Effector memory CD4-positive, alpha-beta T cell (primary cell): ENCODE measurements at regions not wholly inside any gene's neighbourhood (a gene's known extent, or its start where the extent isn't known, plus 50 kb on each side); places are given as distances from the start of the nearest gene placed in this dataset.

Source experiments
- DNase-seq, 3 donors: peaks; one replicate each; pipeline ENCODE4 v3.0.0-alpha.2; 2020
- H3K27ac ChIP-seq: 2 replicates; pipeline ENCODE4 v1.7.0; 2013; ENCODE audit warnings: mild to moderate bottlenecking, low read length, moderate library complexity; ENCODE audit not compliant: insufficient read depth, poor library complexity, severe bottlenecking
- H3K27me3 ChIP-seq: replicated peaks from 2 replicates; pipeline ENCODE4 v1.7.0; 2013; ENCODE audit warnings: mild to moderate bottlenecking, low read length; ENCODE audit not compliant: insufficient read depth, control insufficient read depth, poor library complexity, severe bottlenecking
- H3K36me3 ChIP-seq: 2 replicates; pipeline ENCODE4 v1.7.0; 2013; ENCODE audit warnings: mild to moderate bottlenecking, low read length, moderate library complexity; ENCODE audit not compliant: control insufficient read depth, insufficient read depth
- H3K4me1 ChIP-seq: 2 replicates; pipeline ENCODE4 v1.7.0; 2013; ENCODE audit warnings: low read length, mild to moderate bottlenecking; ENCODE audit not compliant: control insufficient read depth, insufficient read depth, poor library complexity, severe bottlenecking
- H3K4me3 ChIP-seq: 2 replicates; pipeline ENCODE4 v1.7.0; 2013; ENCODE audit warnings: low read length, low read depth, mild to moderate bottlenecking; ENCODE audit not compliant: insufficient read depth, poor library complexity, severe bottlenecking
- H3K9me3 ChIP-seq: 2 replicates; pipeline ENCODE4 v1.7.0; 2013; ENCODE audit warnings: mild to moderate bottlenecking, low read length, moderate library complexity; ENCODE audit not compliant: control insufficient read depth

DNA sequence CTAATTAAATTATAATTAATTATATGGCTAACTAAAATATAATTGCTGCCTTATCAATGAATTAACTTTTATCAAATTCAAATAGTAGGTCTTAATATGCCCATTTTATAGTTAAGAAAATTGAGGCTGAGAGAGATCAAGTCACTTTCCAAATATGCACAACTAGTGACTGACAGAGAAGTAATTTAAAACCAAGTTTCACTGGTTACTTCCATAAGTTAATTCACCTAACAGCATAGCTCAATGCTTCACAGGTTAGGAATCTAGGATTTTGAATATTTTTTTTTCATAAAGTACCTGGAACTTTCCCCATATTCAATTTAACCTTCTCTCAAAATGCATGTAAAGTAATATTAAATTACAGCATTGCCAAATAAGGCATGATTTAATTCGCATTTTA lies 134.4 kb upstream of the VEGFC start:
- Histone ChIP-seq H3K4me1 (no peaks in the 10 kb centered on the region), H3K36me3 (no peaks in the 10 kb centered on the region), H3K4me3 (no peak overlapping the region), H3K27me3 (no peaks in the 10 kb centered on the region), H3K27ac (no peak overlapping the region), H3K9me3 (no peaks in the 10 kb centered on the region)
- no peak for DNase-seq

DNA sequence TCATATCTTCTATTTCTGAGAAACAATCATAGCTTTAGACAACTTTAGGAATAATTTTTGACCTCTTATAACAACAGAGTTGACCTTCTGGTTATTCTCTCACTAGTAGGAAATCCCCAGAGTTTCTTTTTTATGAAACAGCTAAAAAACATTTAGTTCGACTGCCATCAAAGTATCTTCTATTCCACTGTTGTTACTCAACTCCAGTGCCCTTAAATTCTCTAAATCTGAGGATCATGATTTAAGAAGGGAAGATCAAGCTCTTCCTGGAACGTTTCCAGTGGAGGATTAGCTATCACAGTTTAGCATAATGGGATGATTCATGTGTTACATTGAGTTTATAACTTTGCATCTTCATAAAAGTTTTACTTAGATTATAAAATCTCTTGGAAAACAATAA lies 134.9 kb upstream of the VEGFC start:
- no peak for DNase-seq
- no peak overlapping the region for H3K27ac ChIP-seq
- H3K36me3 ChIP-seq: no peaks in the 10 kb centered on the region
- no peaks in the 10 kb centered on the region for H3K4me1 ChIP-seq
- H3K27me3 ChIP-seq: no peaks in the 10 kb centered on the region
- no peak overlapping the region for H3K4me3 ChIP-seq
- no peaks in the 10 kb centered on the region for H3K9me3 ChIP-seq

DNA sequence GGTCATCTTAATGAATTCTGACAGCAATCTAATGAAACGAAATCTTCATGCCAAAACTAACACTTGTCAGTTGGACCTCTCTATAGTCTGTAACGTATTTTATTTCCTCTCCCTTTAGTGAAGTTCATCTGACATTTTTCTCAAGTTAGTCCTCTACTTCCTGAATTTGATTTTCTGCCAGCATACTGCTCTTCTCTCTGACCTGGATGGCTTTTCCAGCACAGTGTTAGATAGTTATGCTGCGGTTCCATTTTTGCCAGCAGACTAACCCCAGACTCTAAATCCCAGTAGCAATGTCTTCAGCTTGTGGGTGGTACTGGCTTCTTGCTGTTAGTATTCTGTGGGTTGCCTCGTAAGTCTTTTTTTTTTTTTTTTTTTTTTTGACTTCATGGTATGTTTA lies 146.7 kb upstream of the VEGFC start:
- Histone ChIP-seq H3K4me1 (no peaks in the 10 kb centered on the region), H3K4me3 (no peak overlapping the region), H3K9me3 (no peaks in the 10 kb centered on the region), H3K27ac (no peak overlapping the region), H3K36me3 (no peaks in the 10 kb centered on the region), H3K27me3 (no peaks in the 10 kb centered on the region)
- no peak for DNase-seq

DNA sequence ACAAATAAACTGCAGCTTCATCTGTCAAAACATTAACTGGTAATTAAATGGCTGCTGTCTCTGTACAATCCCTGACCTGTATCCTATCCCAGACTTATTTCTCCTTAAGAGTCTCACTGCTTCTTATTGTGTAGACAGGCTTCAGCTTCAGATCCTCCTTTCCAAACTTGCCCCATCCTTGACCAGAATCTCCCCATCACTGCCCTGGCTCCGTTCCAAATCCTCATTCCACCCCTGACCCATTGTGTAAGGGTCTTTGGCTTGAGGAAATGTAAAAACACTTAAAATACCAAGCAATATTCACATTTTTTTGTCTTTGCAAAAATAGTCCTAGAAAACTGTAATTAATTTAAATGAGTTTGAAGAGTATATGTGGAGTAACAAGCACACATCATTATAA lies 152.6 kb upstream of the VEGFC start:
- Histone ChIP-seq H3K27ac (no peak overlapping the region), H3K4me3 (no peak overlapping the region), H3K9me3 (no peaks in the 10 kb centered on the region), H3K4me1 (no peaks in the 10 kb centered on the region), H3K27me3 (no peaks in the 10 kb centered on the region), H3K36me3 (no peaks in the 10 kb centered on the region)
- DNase-seq: no peak

DNA sequence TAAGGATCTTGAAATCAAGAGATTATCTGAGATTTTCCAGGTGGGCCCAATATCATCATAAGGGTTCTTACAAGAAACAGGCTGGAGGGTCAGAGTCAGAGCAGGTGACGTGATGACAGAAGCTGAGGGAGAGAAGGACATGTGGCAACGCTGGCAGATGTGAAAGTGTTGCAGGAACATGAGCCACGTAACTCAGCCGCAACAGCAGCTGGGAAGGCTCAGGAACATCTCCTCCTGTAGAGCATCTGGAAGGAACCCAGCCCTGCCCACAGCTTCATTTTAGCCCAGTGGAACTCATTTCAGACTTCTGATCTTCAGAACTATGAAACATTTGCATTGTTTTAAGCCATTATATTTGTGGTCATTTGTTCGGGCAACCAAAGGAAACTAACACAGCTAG lies 156.3 kb upstream of the VEGFC start:
- Histone ChIP-seq H3K27ac (no peak overlapping the region), H3K4me1 (no peaks in the 10 kb centered on the region), H3K36me3 (no peaks in the 10 kb centered on the region), H3K27me3 (no peaks in the 10 kb centered on the region), H3K9me3 (no peaks in the 10 kb centered on the region), H3K4me3 (no peak overlapping the region)
- no peak for DNase-seq

DNA sequence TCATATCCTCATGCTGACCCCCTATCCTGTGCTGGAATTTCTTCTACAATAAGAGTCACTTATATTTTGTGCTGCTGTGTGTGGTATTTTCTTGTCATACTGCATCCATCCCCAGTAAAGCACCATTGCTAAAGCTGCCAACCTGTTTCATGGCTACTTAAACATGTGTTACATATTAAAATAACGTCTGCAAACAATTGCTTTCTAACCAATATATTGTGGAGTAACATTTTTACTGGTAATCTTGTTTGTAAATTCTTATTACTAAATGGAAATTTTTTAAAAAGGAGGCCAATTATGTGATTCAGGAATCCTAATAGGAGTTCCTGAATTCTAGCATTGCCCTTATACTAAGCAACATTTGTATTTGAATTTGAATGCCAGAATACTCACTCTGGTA lies 160.3 kb upstream of the VEGFC start:
- Histone ChIP-seq H3K27me3 (no peaks in the 10 kb centered on the region), H3K27ac (no peak overlapping the region), H3K4me3 (no peak overlapping the region), H3K4me1 (no peaks in the 10 kb centered on the region), H3K9me3 (no peaks in the 10 kb centered on the region), H3K36me3 (no peaks in the 10 kb centered on the region)
- no peak for DNase-seq

DNA sequence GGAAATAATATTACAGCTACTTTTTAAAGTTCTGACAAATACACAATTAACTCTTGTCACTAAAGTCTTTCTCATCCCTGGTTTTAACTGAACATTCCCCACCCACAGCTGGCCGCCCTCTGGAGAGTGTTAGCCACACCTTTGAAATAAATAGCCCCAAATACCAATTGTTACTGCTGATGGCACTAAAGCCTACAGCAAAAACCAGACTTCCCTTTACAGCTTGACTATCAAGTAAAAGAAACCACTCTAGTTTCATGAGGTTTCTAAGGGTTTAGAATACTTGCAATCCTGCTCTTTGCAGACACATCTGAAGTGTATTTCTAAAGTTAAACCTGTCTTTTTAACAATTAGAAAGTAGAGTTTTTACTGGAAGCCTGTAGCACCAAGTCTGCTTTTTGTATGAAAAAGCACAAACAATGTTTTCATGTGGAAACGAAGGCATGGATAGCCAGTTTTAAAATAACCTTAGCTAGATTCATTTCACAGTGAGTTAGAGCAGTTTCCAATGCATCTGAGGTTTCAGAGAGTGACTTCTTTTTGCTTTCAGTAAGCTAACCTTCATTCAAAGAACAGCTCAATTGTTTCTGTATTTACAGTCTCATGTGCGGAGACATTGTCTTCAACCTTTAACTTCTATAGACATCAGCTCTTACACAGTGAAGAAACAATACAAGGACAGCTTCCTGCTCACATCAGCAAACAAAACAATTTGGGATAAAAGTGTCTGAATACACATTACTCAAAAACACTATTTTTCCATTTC lies 164.8 kb upstream of the VEGFC start:
- Histone ChIP-seq H3K27me3 (no peaks in the 10 kb centered on the region), H3K4me1 (no peaks in the 10 kb centered on the region), H3K4me3 (no peak overlapping the region), H3K27ac (no peak overlapping the region), H3K36me3 (no peaks in the 10 kb centered on the region), H3K9me3 (no peaks in the 10 kb centered on the region)
- no peak for DNase-seq

DNA sequence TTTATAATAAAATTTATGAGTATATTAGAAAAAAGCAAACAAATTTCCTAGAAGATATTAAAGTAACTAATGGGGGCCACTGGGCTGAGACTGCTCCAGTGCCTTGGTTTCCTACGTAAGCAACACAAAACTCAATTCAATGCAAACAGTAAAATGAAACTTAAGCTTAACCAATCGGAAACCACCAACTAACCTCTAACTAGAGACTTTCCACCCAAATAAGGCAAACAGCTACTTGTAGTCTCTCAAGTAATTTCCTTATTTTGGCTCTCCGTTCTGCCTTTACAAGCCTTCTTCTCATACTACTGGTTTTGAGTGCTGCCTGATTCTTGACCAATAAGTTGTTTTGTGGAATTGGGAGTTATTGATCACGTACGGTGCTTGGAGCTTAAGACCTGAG lies 167.3 kb upstream of the VEGFC start:
- Histone ChIP-seq H3K4me3 (no peak overlapping the region), H3K9me3 (no peaks in the 10 kb centered on the region), H3K4me1 (no peaks in the 10 kb centered on the region), H3K27ac (no peak overlapping the region), H3K27me3 (no peaks in the 10 kb centered on the region), H3K36me3 (no peaks in the 10 kb centered on the region)
- no peak for DNase-seq

DNA sequence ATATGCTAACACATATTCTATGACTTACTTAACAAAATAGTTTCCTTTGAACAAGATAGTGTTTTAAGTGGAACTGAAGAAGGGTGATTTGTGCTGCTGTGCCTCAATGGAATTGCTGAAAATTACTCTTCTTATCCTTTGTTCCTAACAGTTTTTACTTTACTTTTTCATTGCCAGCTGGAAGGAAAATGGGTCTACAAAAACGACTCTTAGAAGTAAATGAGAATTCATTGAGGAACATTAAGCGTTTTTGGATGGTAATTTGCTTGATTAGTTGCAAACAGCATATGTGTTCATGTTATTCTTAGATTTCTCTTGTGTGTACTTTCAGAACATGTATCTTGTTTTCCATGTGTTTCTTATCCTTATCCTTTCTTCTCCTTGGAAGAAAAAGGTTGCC lies 170.4 kb upstream of the VEGFC start:
- no peak overlapping the region for H3K4me3 ChIP-seq
- no peaks in the 10 kb centered on the region for H3K4me1 ChIP-seq
- H3K27ac ChIP-seq: no peak overlapping the region
- no peaks in the 10 kb centered on the region for H3K27me3 ChIP-seq
- no peaks in the 10 kb centered on the region for H3K36me3 ChIP-seq
- H3K9me3 ChIP-seq: no peaks in the 10 kb centered on the region
- DNase-seq: no peak

DNA sequence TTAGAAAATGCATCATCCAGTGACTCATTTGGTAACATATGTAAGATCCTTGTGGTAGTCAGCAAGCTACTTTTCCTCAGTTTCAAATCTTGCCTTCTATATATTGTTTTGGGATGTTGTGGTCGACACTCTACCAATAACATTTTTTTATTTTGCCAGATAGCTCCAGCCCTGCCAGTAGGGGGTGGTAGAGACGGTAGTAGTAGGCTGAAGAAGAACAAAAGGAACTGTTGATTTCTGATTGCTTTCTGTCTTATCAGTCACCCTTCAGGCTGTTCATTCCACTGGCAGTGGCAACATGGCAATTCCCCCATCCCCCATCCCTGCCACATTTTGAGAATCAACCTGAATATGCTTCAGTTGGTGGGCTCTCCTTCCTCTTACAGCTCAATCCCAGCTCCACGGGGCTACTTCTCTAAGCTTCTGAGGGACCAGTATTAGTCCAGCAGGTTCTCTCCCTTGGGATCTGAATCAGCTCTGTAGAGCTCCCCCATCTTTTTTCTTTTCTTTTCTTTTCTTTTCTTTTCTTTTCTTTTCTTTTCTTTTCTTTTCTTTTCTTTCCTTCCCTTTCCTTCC lies 171.5 kb upstream of the VEGFC start:
- Histone ChIP-seq H3K36me3 (no peaks in the 10 kb centered on the region), H3K4me1 (no peaks in the 10 kb centered on the region), H3K27ac (no peak overlapping the region), H3K9me3 (no peaks in the 10 kb centered on the region), H3K4me3 (no peak overlapping the region), H3K27me3 (no peaks in the 10 kb centered on the region)
- no peak for DNase-seq
